HG03565 (cell line): ENCODE measurements at regions not wholly inside any gene's neighbourhood (a gene's known extent, or its start where the extent isn't known, plus 50 kb on each side); places are given as distances from the start of the nearest gene placed in this dataset.

Source experiments
- ATAC-seq: cut with Tn5 transposase; IDR thresholded peaks from one replicate; pipeline ENCODE4 v1.9.1; 2021; ENCODE audit warnings: mild to moderate bottlenecking, moderate library complexity; ENCODE audit not compliant: unreplicated experiment

GRCh38 chr12:66066137-66066928, 64.2 kb downstream of the LLPH start:
- peak; percentile 52 for ATAC-seq

GRCh38 chr12:66065641-66066136, 64.9 kb downstream of the LLPH start:
- no peak for ATAC-seq

DNA sequence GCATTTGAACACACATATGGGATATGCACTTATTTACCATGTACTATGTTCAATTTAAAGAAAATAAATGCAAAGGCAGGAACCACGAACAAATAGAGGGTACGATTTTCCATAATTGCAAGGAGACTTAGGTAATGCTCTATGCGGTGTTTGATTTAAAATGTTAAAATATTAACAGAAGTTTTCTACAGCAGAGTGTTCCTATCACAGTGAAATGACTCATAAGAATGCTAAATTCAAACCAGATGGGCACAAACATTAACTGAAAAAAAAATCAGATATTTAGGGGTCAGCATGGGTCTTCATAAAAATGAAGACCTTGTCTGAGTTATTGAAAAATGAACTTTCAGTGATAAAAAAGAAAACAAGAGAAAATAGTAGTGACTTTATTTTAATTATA, 65.4 kb downstream of the LLPH start:
- no peak for ATAC-seq

GRCh38 chr12:66063916-66064315, 66.6 kb downstream of the LLPH start:
- ATAC-seq = no peak

DNA sequence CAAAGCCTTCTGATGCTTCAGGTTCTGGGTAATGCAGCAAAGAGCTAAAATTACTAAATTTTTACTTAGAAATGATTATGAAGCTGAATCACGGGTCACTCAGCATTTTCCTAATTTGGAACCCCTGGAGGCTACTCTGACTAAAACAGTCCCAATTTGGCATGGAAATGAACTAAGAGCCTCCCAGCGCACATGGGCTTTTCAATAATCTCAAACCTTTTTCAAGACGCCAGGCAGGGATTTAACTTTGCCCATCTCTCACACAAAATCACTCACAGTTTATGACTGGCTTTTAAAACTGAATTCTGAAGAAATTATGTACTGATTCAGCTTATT, 68.3 kb downstream of the LLPH start:
- no peak for ATAC-seq

DNA sequence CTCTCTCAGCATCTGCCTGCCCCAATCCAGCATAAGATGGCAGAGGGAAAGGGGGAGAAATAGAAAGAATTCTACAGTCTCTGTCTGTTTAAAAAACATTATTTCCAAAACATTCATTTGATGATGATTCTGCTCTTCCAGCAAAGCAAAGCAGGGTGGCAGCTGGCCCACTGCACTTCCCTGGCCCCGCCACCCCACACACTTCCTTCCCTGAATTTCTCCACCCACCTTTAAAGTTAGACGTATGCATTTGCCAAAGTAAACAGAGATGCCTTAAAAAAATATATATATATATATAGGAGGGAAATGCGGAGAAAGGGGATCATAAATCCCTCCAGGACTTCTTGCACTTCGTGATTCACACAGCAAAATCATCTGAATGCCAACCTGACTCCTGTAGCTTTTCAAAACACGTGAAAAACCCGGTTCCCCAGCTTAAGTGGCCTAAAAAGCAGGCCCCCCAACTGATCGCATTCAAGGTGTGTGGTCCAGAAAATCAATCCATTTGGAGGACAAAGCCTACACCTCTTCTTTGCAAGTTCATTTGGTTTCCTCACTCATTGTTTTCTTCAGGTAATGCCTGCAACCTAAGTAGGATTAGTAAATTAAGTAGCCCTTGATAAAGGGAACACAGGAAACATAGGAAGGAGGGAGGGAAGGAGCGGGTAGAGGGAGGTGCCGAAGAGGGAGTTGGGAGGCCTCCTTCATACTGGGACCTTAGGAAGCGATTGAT, 68.8 kb downstream of the LLPH start:
- ATAC-seq = no peak

GRCh38 chr12:66061076-66061475, 69.5 kb downstream of the LLPH start:
- ATAC-seq = no peak

- no peak for ATAC-seq
Measured at GRCh38 chr12:66060163-66060907, 70.2 kb downstream of the LLPH start.

DNA sequence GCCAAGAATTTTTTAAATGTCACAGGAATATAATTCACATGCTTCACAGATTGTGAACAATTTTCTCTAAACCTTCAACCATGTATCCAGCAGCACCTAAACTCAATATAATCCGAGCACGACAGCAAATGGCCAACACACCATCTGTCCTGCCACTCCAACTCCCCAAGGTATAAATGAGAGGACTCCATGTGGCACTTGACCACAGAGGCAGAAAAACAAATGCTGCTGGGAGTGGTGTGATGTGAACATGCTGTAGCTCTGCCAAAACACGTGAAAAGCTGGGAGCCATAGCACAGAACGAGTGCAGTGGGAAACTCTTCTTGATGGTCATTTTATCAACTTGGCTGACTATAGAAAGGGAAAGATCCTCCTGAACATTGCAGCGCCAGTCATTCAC, 70.9 kb downstream of the LLPH start:
- no peak for ATAC-seq

DNA sequence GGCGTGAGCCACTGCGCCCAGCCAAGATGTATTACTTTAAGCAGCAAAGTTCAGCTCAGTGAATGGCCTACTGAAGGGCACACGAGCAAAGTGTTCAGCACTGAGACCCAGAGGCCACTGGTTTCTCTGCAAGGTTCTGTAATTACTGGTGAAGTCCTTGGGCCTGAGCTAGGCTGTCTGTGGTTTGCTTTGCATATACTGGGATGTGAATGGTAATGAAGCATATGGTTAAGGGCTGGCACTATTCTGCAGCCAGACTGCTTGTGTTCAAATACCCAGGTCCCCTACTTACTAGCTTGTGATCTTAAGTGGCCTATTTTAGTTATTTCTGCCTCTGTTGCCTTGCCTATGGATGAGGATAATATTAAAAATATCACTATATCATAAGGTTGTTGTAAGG, 72.0 kb downstream of the LLPH start:
- ATAC-seq = peak; percentile 42

DNA sequence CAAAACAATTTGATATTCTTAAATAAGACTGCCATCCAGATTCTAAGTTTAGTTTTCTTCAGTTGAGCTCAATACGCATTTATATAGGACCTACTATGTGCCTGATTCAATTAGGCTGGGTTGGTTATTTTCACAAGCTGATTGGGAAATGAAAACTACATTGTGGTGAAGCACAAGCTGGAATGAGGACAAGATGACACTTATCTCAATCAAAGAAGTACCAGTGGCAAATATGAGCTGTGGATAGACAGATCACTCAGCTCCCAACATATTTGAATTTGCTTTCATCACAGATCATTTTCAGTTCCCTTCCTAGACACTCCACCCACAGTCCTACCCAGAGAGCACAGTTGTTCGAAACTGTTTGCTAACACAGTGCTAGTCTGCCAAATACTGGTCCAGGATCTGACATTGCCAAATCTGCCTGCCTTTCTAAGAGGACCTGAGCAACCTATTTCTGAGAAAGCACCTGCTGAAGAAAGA, 74.7 kb downstream of the LLPH start:
- peak; percentile 77 for ATAC-seq

- no peak for ATAC-seq
Measured at GRCh38 chr12:66052988-66053615, 77.4 kb downstream of the LLPH start.

GRCh38 chr12:66051361-66051760, 79.2 kb downstream of the LLPH start:
- no peak for ATAC-seq

- peak; percentile 26 for ATAC-seq
Measured at GRCh38 chr12:66050610-66051009, 79.9 kb downstream of the LLPH start.

GRCh38 chr12:66050283-66050576, 80.3 kb downstream of the LLPH start:
- ATAC-seq = no peak

DNA sequence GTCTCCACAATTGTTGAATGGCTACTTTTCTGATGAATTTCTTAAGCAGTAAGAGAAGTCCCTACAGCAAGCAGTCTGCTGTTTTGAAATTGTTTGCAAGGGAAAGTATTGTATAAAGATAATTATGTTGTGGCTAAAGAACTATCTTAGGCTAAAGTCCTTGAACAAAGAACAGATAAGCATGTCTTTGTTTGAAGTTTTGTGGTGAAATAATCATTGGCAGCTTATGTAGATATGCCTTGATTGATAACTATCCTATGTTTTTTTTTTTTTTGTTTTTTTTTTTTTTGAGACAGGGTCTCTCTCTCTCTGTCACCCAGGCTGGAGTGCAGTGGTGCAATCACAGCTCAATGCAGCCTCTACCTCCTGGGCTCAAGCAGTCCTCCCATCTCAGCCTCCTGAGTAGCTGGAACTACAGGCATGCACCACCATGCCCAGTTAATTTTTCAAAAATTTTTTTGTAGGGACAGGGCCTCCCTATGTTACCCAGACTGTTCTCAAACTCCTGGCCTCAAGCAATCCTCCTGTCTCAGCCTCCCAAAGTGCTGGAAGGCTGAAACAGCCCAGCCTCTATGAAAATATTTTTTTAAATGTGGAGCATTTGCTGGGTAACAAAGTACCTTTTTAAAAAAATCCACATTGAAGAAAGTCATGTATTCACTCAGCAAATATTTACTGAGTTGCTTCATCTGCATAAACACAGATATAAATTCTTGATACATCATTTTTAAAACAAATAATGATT, 80.8 kb downstream of the LLPH start:
- ATAC-seq = no peak

GRCh38 chr12:66048835-66049537, 81.6 kb downstream of the LLPH start:
- ATAC-seq = no peak

DNA sequence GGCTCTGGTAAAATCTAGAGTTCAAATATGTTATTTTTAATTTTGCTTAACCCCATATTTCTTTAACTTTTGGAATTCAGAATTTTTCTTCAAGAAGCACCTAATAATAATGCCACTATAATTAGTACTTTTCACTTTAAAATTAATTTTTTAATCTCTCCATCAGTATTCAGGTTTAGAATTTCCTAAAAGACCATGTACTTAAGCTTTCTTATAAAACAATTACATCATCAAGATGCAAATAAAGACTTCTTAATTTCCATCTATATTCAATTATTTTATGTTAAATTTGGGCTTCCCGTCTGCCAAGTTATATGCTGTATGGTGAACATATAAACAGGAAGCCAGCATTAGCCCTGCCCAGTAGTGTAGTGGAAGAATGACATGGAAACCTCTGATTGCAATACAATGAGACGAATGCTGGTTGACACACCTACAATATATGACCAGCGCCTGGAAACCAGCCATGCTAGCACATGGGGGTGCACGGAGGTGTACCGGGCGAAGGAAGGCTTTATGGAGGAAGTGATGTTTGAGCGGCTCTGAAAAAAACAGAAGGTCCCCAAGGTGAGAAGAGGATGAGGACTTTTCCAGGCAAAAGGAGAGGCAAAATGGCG, 82.2 kb downstream of the LLPH start:
- no peak for ATAC-seq

DNA sequence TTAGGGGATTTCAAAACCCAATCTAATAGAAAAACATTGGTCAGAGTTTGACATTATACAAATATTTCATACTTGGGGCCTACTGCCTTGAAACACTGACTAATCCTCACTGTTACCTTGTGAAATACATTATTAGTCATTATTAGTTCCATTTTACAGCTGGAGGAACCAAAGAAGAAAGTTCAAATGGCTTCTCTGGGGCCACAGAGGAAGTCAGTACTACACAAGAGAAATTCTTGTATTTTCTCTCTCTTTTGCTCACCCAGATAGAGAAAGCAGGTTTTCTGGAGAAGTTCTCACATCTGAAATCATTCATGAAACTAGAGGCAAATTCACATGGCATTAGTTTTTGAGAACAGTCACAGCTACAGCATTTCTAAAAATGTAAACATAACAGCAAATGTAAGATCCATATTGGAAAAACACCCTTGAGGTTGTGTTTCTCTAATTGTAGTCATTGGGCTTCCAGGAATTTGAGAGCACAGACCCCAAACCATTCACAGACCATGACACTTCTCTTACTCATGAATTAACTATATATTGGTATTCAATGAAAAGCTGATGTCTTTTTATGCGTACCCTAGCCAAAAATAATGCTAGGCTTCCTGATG, 83.0 kb downstream of the LLPH start:
- peak; percentile 87 for ATAC-seq
